ENCODE measurements at regions not wholly inside any gene's neighbourhood (a gene's known extent, or its start where the extent isn't known, plus 50 kb on each side); places are given as distances from the start of the nearest gene placed in this dataset.

- intact Hi-C loops (cut with micrococcal nuclease): loop anchor here (5.0 kb wide), 1 partner anchor 391 kb away; no protein-coding TSS in a partner anchor
These were observed 74.5 kb upstream of the HS3ST1 start for GRCh38 chr4:11503166-11503565.

- intact Hi-C loops (cut with micrococcal nuclease): loop anchor here (1.0 to 5.0 kb wide), 3 partner anchors 71 to 943 kb away; partner anchors contain the start of gene HS3ST1
These were observed 69.3 kb upstream of the HS3ST1 start for GRCh38 chr4:11497972-11498371.

GRCh38 chr4:11497212-11497806 is 68.6 kb upstream of the HS3ST1 start:
- intact Hi-C loops (cut with micrococcal nuclease): loop anchor here (1.0 to 5.0 kb wide), 3 partner anchors 70 to 943 kb away; partner anchors contain the start of gene HS3ST1

- intact Hi-C loops (cut with micrococcal nuclease): loop anchor here (2.0 to 5.0 kb wide), 2 partner anchors 69 to 942 kb away; partner anchors contain the start of gene HS3ST1
These were observed 67.7 kb upstream of the HS3ST1 start for GRCh38 chr4:11496351-11496829.

GRCh38 chr4:11495818-11496217 is 67.1 kb upstream of the HS3ST1 start:
- intact Hi-C loops (cut with micrococcal nuclease): loop anchor here (2.0 to 5.0 kb wide), 2 partner anchors 69 to 941 kb away; partner anchors contain the start of gene HS3ST1

- intact Hi-C loops (cut with micrococcal nuclease): loop anchor here (5.0 kb wide), 1 partner anchor 68 kb away; the partner anchor contains the start of gene HS3ST1
These were observed 66.6 kb upstream of the HS3ST1 start for GRCh38 chr4:11495291-11495690.

- intact Hi-C loops (cut with micrococcal nuclease): no loop called here
These were observed 65.5 kb upstream of the HS3ST1 start for GRCh38 chr4:11494232-11494631.

- intact Hi-C loops (cut with micrococcal nuclease): loop anchor here (2.0 kb wide), 1 partner anchor 19 kb away; no protein-coding TSS in a partner anchor
These were observed 60.9 kb upstream of the HS3ST1 start for GRCh38 chr4:11489453-11490083.

GRCh38 chr4:11488657-11489452 is 60.2 kb upstream of the HS3ST1 start:
- intact Hi-C loops (cut with micrococcal nuclease): loop anchor here (2.0 kb wide), 1 partner anchor 18 kb away; no protein-coding TSS in a partner anchor

GRCh38 chr4:11487868-11488544 is 59.3 kb upstream of the HS3ST1 start:
- intact Hi-C loops (cut with micrococcal nuclease): loop anchor here (2.0 kb wide), 1 partner anchor 17 kb away; no protein-coding TSS in a partner anchor

GRCh38 chr4:11487139-11487538 is 58.4 kb upstream of the HS3ST1 start:
- intact Hi-C loops (cut with micrococcal nuclease): no loop called here

GRCh38 chr4:11485926-11486325 is 57.2 kb upstream of the HS3ST1 start:
- intact Hi-C loops (cut with micrococcal nuclease): no loop called here

- intact Hi-C loops (cut with micrococcal nuclease): no loop called here
These were observed 55.8 kb upstream of the HS3ST1 start for GRCh38 chr4:11484531-11484930.

GRCh38 chr4:11483046-11483445 is 54.4 kb upstream of the HS3ST1 start:
- intact Hi-C loops (cut with micrococcal nuclease): no loop called here

GRCh38 chr4:11480683-11481082 is 52.0 kb upstream of the HS3ST1 start:
- intact Hi-C loops (cut with micrococcal nuclease): loop anchor here (1.0 kb wide), 1 partner anchor 9 kb away; no protein-coding TSS in a partner anchor
